Neuronal stem cell (in vitro differentiated cells): ENCODE measurements at regions not wholly inside any gene's neighbourhood (a gene's known extent, or its start where the extent isn't known, plus 50 kb on each side); places are given as distances from the start of the nearest gene placed in this dataset.

ENCODE experiments used
- DNase-seq: peaks from one replicate; pipeline ENCODE4 v3.0.0-alpha.2; 2013; ENCODE audit warnings: low spot score
- H2AFZ ChIP-seq: one replicate; pipeline ENCODE4 v1.6.1; 2013; ENCODE audit warnings: mild to moderate bottlenecking, low read length, inconsistent platforms
- H2AK5ac ChIP-seq: 2 replicates; pipeline ENCODE4 v1.6.1; 2013; ENCODE audit warnings: low read depth, mild to moderate bottlenecking, inconsistent platforms, low read length, moderate library complexity, mixed read lengths
- H2BK120ac ChIP-seq: 2 replicates; pipeline ENCODE4 v1.6.1; 2013; ENCODE audit warnings: low read depth, mild to moderate bottlenecking, inconsistent platforms, low read length, moderate library complexity, mixed read lengths
- H2BK12ac ChIP-seq: one replicate; pipeline ENCODE4 v1.6.1; 2013; ENCODE audit warnings: low read length, inconsistent platforms
- H2BK15ac ChIP-seq: 2 replicates; pipeline ENCODE4 v1.6.1; 2013; ENCODE audit warnings: mild to moderate bottlenecking, low read length, inconsistent platforms, mixed read lengths
- H2BK5ac ChIP-seq: one replicate; pipeline ENCODE4 v1.6.1; 2013; ENCODE audit warnings: inconsistent platforms, mild to moderate bottlenecking, low read length, moderate library complexity
- H3K14ac ChIP-seq: one replicate; pipeline ENCODE4 v1.6.1; 2013; ENCODE audit warnings: low read length, inconsistent platforms
- H3K18ac ChIP-seq: 2 replicates; pipeline ENCODE4 v1.6.1; 2013; ENCODE audit warnings: low read length, inconsistent platforms
- H3K23ac ChIP-seq: 2 replicates; pipeline ENCODE4 v1.6.1; 2013; ENCODE audit warnings: low read depth, mild to moderate bottlenecking, mixed read lengths, low read length, inconsistent platforms; ENCODE audit not compliant: poor library complexity
- H3K27ac ChIP-seq: replicated peaks from 3 replicates; pipeline ENCODE4 v1.5.1; 2013; ENCODE audit warnings: low read length, inconsistent platforms
- H3K27me3 ChIP-seq, 3 experiments: 2 replicates each; pipeline ENCODE4 v1.6.1; 2013; ENCODE audit warnings: low read length in 3 of 3, mild to moderate bottlenecking in 2 of 3, inconsistent platforms in 1 of 3, low read depth in 1 of 3, mixed read lengths in 1 of 3, moderate library complexity in 1 of 3; ENCODE audit not compliant: control insufficient read depth in 3 of 3, insufficient read depth in 3 of 3
- H3K36me3 ChIP-seq, 2 donors: replicated peaks in 1 of 2; 2 replicates each; pipeline ENCODE4 v1.6.1; 2013; ENCODE audit warnings: low read length in 2 of 2; ENCODE audit not compliant: control insufficient read depth in 2 of 2, insufficient read depth in 2 of 2
- H3K4ac ChIP-seq: 2 replicates; pipeline ENCODE4 v1.6.1; 2013; ENCODE audit warnings: inconsistent platforms, mild to moderate bottlenecking, low read length, moderate library complexity
- H3K4me1 ChIP-seq, 2 donors: 1 replicate in 1 of 2; 2 replicates in 1 of 2; pipeline ENCODE4 v1.6.1; 2013; ENCODE audit warnings: low read length in 2 of 2, low read depth in 1 of 2; ENCODE audit not compliant: control insufficient read depth in 2 of 2, insufficient read depth in 1 of 2
- H3K4me2 ChIP-seq: one replicate; pipeline ENCODE4 v1.6.1; 2013; ENCODE audit warnings: mild to moderate bottlenecking, low read length, inconsistent platforms; ENCODE audit not compliant: insufficient read depth, poor library complexity, severe bottlenecking
- H3K4me3 ChIP-seq, 2 donors: 2 replicates each; pipeline ENCODE4 v1.5.1; 2013; ENCODE audit warnings: low read length in 2 of 2, mild to moderate bottlenecking in 2 of 2, inconsistent platforms in 1 of 2, moderate library complexity in 1 of 2
- H3K79me1 ChIP-seq: one replicate; pipeline ENCODE4 v1.6.1; 2013; ENCODE audit warnings: low read depth, mild to moderate bottlenecking, inconsistent platforms, low read length, moderate library complexity
- H3K9ac ChIP-seq: one replicate; pipeline ENCODE4 v1.6.1; 2013; ENCODE audit warnings: mild to moderate bottlenecking, low read depth, low read length, inconsistent platforms; ENCODE audit not compliant: poor library complexity
- H3K9me3 ChIP-seq, 2 donors: replicated peaks in 1 of 2; 2 replicates each; pipeline versions ENCODE3 to v1.6.1; 2013; ENCODE audit warnings: low read length in 2 of 2, mild to moderate bottlenecking in 2 of 2, inconsistent platforms in 1 of 2, low read depth in 1 of 2, mixed read lengths in 1 of 2, moderate library complexity in 1 of 2; ENCODE audit not compliant: control insufficient read depth in 2 of 2, insufficient read depth in 1 of 2
- H4K8ac ChIP-seq: one replicate; pipeline ENCODE4 v1.6.1; 2013; ENCODE audit warnings: low read depth, mild to moderate bottlenecking, inconsistent platforms, low read length, moderate library complexity
- H4K91ac ChIP-seq: one replicate; pipeline ENCODE4 v1.6.1; 2013; ENCODE audit warnings: low read length, low read depth, mild to moderate bottlenecking, inconsistent platforms; ENCODE audit not compliant: poor library complexity
- WGBS, 2 donors: extraction: QIAGEN DNeasy Blood & Tissue Kit; methylation state at CpG; one replicate each; pipeline ENCODE4 v1.1.7; 2013; ENCODE audit warnings: missing lambda C conversion rate in 2 of 2, mixed read lengths in 1 of 2; ENCODE audit not compliant: insufficient read length in 2 of 2, insufficient replicate concordance in 1 of 2; ENCODE audit errors: extremely low coverage in 2 of 2; 5-methylcytosine and 5-hydroxymethylcytosine counted together

GRCh38 chr17:72053449-72053848 lies 67.4 kb upstream of the SOX9 start:
- H3K4ac ChIP-seq = no peak overlapping the region
- no peak overlapping the region for H2AK5ac ChIP-seq
- no peak overlapping the region for H3K27ac ChIP-seq
- H4K91ac ChIP-seq = no peak overlapping the region
- H3K4me2 ChIP-seq = no peak overlapping the region
- H3K9me3 ChIP-seq = no peaks in the 10 kb centered on the region
- H2BK12ac ChIP-seq = no peak overlapping the region
- no peak overlapping the region for H3K9ac ChIP-seq
- H2BK15ac ChIP-seq = no peak overlapping the region
- no peaks in the 10 kb centered on the region for H3K79me1 ChIP-seq
- no peak overlapping the region for H2AFZ ChIP-seq
- no peaks in the 10 kb centered on the region for H3K36me3 ChIP-seq
- DNase-seq = no peak
- no peaks in the 10 kb centered on the region for H3K27me3 ChIP-seq
- H3K14ac ChIP-seq = no peak overlapping the region
- H3K4me3 ChIP-seq = no peak overlapping the region
- H3K4me1 ChIP-seq = no peaks in the 10 kb centered on the region
- no peak overlapping the region for H3K18ac ChIP-seq
- H2BK5ac ChIP-seq = no peak overlapping the region
- no peak overlapping the region for H3K23ac ChIP-seq
- no peak overlapping the region for H4K8ac ChIP-seq
- no CpG with 5 or more reads among the region's 12 CpGs for WGBS, 2 donors
- no peak overlapping the region for H2BK120ac ChIP-seq

- H4K91ac ChIP-seq = no peak overlapping the region
- DNase-seq = no peak
- H2BK12ac ChIP-seq = no peak overlapping the region
- H3K9me3 ChIP-seq = no peaks in the 10 kb centered on the region
- no CpG with 5 or more reads among the region's 4 CpGs for WGBS, 2 donors
- no peak overlapping the region for H3K14ac ChIP-seq
- no peak overlapping the region for H2AK5ac ChIP-seq
- H2BK120ac ChIP-seq = no peak overlapping the region
- no peak overlapping the region for H3K4me2 ChIP-seq
- no peak overlapping the region for H2BK5ac ChIP-seq
- H4K8ac ChIP-seq = no peak overlapping the region
- no peak overlapping the region for H2AFZ ChIP-seq
- H3K23ac ChIP-seq = no peak overlapping the region
- H3K9ac ChIP-seq = no peak overlapping the region
- no peaks in the 10 kb centered on the region for H3K4me1 ChIP-seq
- no peak overlapping the region for H3K18ac ChIP-seq
- no peaks in the 10 kb centered on the region for H3K79me1 ChIP-seq
- no peaks in the 10 kb centered on the region for H3K36me3 ChIP-seq
- H3K27ac ChIP-seq = no peak overlapping the region
- no peak overlapping the region for H2BK15ac ChIP-seq
- no peak overlapping the region for H3K4ac ChIP-seq
- H3K4me3 ChIP-seq = no peak overlapping the region
- H3K27me3 ChIP-seq = no peaks in the 10 kb centered on the region
Observed at GRCh38 chr17:72056155-72056554, 64.7 kb upstream of the SOX9 start.

GRCh38 chr17:72056727-72057290 lies 64.0 kb upstream of the SOX9 start:
- Histone ChIP-seq H2AFZ (no peak overlapping the region), H4K8ac (no peak overlapping the region), H2BK120ac (no peak overlapping the region), H3K18ac (peak overlapping the region; percentile 24), H2BK5ac (no peak overlapping the region), H3K23ac (no peak overlapping the region), H3K9ac (no peak overlapping the region), H3K36me3 (no peaks in the 10 kb centered on the region), H4K91ac (no peak overlapping the region), H3K4ac (no peak overlapping the region), H3K4me1 (no peaks in the 10 kb centered on the region), H3K27me3 (no peaks in the 10 kb centered on the region), H2AK5ac (no peak overlapping the region), H2BK12ac (no peak overlapping the region), H3K27ac (no peak overlapping the region), H3K79me1 (no peaks in the 10 kb centered on the region), H3K9me3 (no peaks in the 10 kb centered on the region), H3K14ac (no peak overlapping the region), H3K4me3 (no peak overlapping the region), H3K4me2 (no peak overlapping the region), H2BK15ac (no peak overlapping the region)
- no peak for DNase-seq
- WGBS, 2 donors = no CpG with 5 or more reads among the region's 3 CpGs

GRCh38 chr17:72060084-72060483 lies 60.7 kb upstream of the SOX9 start:
- H2BK15ac ChIP-seq = no peak overlapping the region
- no peak overlapping the region for H3K9ac ChIP-seq
- H3K27ac ChIP-seq = no peak overlapping the region
- WGBS, 2 donors = no CpG with 5 or more reads among the region's 1 CpG
- H2AFZ ChIP-seq = no peak overlapping the region
- no peak overlapping the region for H2BK5ac ChIP-seq
- H3K79me1 ChIP-seq = no peaks in the 10 kb centered on the region
- H3K4me3 ChIP-seq = no peak overlapping the region
- no peak overlapping the region for H3K4me2 ChIP-seq
- no peaks in the 10 kb centered on the region for H3K27me3 ChIP-seq
- no peak overlapping the region for H2AK5ac ChIP-seq
- no peak overlapping the region for H2BK120ac ChIP-seq
- no peaks in the 10 kb centered on the region for H3K9me3 ChIP-seq
- no peaks in the 10 kb centered on the region for H3K4me1 ChIP-seq
- no peak overlapping the region for H4K91ac ChIP-seq
- no peak overlapping the region for H3K14ac ChIP-seq
- no peak overlapping the region for H3K23ac ChIP-seq
- H4K8ac ChIP-seq = no peak overlapping the region
- DNase-seq = no peak
- no peak overlapping the region for H3K18ac ChIP-seq
- H2BK12ac ChIP-seq = no peak overlapping the region
- H3K4ac ChIP-seq = no peak overlapping the region
- no peaks in the 10 kb centered on the region for H3K36me3 ChIP-seq
